ENCODE measurements at regions not wholly inside any gene's neighbourhood (a gene's known extent, or its start where the extent isn't known, plus 50 kb on each side); places are given as distances from the start of the nearest gene placed in this dataset.

- no peak for TF ChIP-seq ZNF274 (IDR thresholded peaks at IDR 0.05; ENCODE audit: low read depth, low read length)
- no peak for TF ChIP-seq YY1 (IDR thresholded peaks at IDR 0.05; ENCODE audit: insufficient read depth, insufficient read length)
These were observed 2026.5 kb downstream of the TP53TG3F start for GRCh38 chr16:35485915-35486314.

All from NT2/D1 (cell line).